ENCODE measurements at regions not wholly inside any gene's neighbourhood (a gene's known extent, or its start where the extent isn't known, plus 50 kb on each side); places are given as distances from the start of the nearest gene placed in this dataset.

- DNase-seq (ENCODE audit: low read depth in 2 of 3, low spot score in 2 of 3) = no peak
Observed at GRCh38 chr15:79186616-79187015, 95.9 kb upstream of the ANKRD34C start.

GRCh38 chr15:79185199-79185598 is 94.6 kb upstream of the RASGRF1 start:
- DNase-seq (ENCODE audit: low read depth in 2 of 3, low spot score in 2 of 3) = peak in 2 of 3 donors; percentile 10 to 14

GRCh38 chr15:79184465-79184892 is 93.9 kb upstream of the RASGRF1 start:
- DNase-seq (ENCODE audit: low read depth in 2 of 3, low spot score in 2 of 3) = peak; percentile 32 to 73 (median 50)

- DNase-seq (ENCODE audit: low read depth in 2 of 3, low spot score in 2 of 3) = no peak
Observed at GRCh38 chr15:79180318-79180717, 89.7 kb upstream of the RASGRF1 start.

- no peak for DNase-seq (ENCODE audit: low read depth in 2 of 3, low spot score in 2 of 3)
Observed at GRCh38 chr15:79179597-79179996, 89.0 kb upstream of the RASGRF1 start.

GRCh38 chr15:79179108-79179561 is 88.6 kb upstream of the RASGRF1 start:
- DNase-seq (ENCODE audit: low read depth in 2 of 3, low spot score in 2 of 3) = no peak

- no peak for DNase-seq (ENCODE audit: low read depth in 2 of 3, low spot score in 2 of 3)
Observed at GRCh38 chr15:79178594-79178993, 88.0 kb upstream of the RASGRF1 start.

GRCh38 chr15:79176151-79176550 is 85.6 kb upstream of the RASGRF1 start:
- no peak for DNase-seq (ENCODE audit: low read depth in 2 of 3, low spot score in 2 of 3)

GRCh38 chr15:79172801-79173460 is 82.4 kb upstream of the RASGRF1 start:
- no peak for DNase-seq (ENCODE audit: low read depth in 2 of 3, low spot score in 2 of 3)

- DNase-seq (ENCODE audit: low read depth in 2 of 3, low spot score in 2 of 3) = no peak
Observed at GRCh38 chr15:79172032-79172481, 81.5 kb upstream of the RASGRF1 start.

GRCh38 chr15:79171320-79172031 is 80.9 kb upstream of the RASGRF1 start:
- DNase-seq (ENCODE audit: low read depth in 2 of 3, low spot score in 2 of 3) = no peak

GRCh38 chr15:79170256-79170664 is 79.7 kb upstream of the RASGRF1 start:
- DNase-seq (ENCODE audit: low read depth in 2 of 3, low spot score in 2 of 3) = no peak

- DNase-seq (ENCODE audit: low read depth in 2 of 3, low spot score in 2 of 3) = no peak
Observed at GRCh38 chr15:79169526-79170133, 79.0 kb upstream of the RASGRF1 start.

- DNase-seq (ENCODE audit: low read depth in 2 of 3, low spot score in 2 of 3) = no peak
Observed at GRCh38 chr15:79168922-79169456, 78.4 kb upstream of the RASGRF1 start.

GRCh38 chr15:79167776-79168175 is 77.2 kb upstream of the RASGRF1 start:
- DNase-seq (ENCODE audit: low read depth in 2 of 3, low spot score in 2 of 3) = no peak

- DNase-seq (ENCODE audit: low read depth in 2 of 3, low spot score in 2 of 3) = no peak
Observed at GRCh38 chr15:79166311-79166955, 75.9 kb upstream of the RASGRF1 start.

- no peak for DNase-seq (ENCODE audit: low read depth in 2 of 3, low spot score in 2 of 3)
Observed at GRCh38 chr15:79164465-79164864, 73.9 kb upstream of the RASGRF1 start.

GRCh38 chr15:79164043-79164442 is 73.5 kb upstream of the RASGRF1 start:
- no peak for DNase-seq (ENCODE audit: low read depth in 2 of 3, low spot score in 2 of 3)

- no peak for DNase-seq (ENCODE audit: low read depth in 2 of 3, low spot score in 2 of 3)
Observed at GRCh38 chr15:79163395-79163794, 72.8 kb upstream of the RASGRF1 start.

- DNase-seq (ENCODE audit: low read depth in 2 of 3, low spot score in 2 of 3) = no peak
Observed at GRCh38 chr15:79161837-79162508, 71.4 kb upstream of the RASGRF1 start.

Data from hematopoietic multipotent progenitor cell (in vitro differentiated cells).